Activated B cell treated with CpG ODN at 0.5 μM for 24 hours (primary cell): ENCODE measurements at regions not wholly inside any gene's neighbourhood (a gene's known extent, or its start where the extent isn't known, plus 50 kb on each side); places are given as distances from the start of the nearest gene placed in this dataset.

Experiments
- ATAC-seq: fragments of 200-7000 bp; cut with Tn5 transposase; one replicate; pipeline ENCODE4 v1.10.0; 2021; ENCODE audit warnings: low read depth, mild to moderate bottlenecking, moderate library complexity
- CTCF ChIA-PET: fragments of 350-600 bp; sonication (Branson Sonifier 250); formaldehyde crosslinking; loops from one replicate; lab custom pipeline; 2021; ENCODE audit warnings: antibody characterized with exemption; lab: Charles Lee
- POLR2A ChIA-PET: fragments of 350-600 bp; sonication (Branson Sonifier 250); formaldehyde crosslinking; loops from one replicate; lab custom pipeline; 2021; ENCODE audit warnings: antibody characterized with exemption; lab: Charles Lee
- DNase-seq: peaks from one replicate; pipeline ENCODE4 v3.0.0; 2022
- H3K27ac Mint-ChIP-seq: one replicate; pipeline ENCODE4 v1.8.0; 2020; ENCODE audit warnings: mixed read lengths
- H3K27me3 Mint-ChIP-seq: one replicate; pipeline ENCODE4 v1.8.0; 2021; ENCODE audit warnings: mixed read lengths
- H3K36me3 Mint-ChIP-seq: one replicate; pipeline ENCODE4 v1.8.0; 2021; ENCODE audit warnings: low read depth, mixed read lengths
- H3K4me1 Mint-ChIP-seq: one replicate; pipeline ENCODE4 v1.8.0; 2021; ENCODE audit warnings: mixed read lengths
- H3K4me3 Mint-ChIP-seq: one replicate; pipeline ENCODE4 v1.8.0; 2020; ENCODE audit warnings: mild to moderate bottlenecking, mixed read lengths
- H3K9me3 Mint-ChIP-seq: one replicate; pipeline ENCODE4 v1.8.0; 2020; ENCODE audit warnings: mixed read lengths
- CTCF ChIP-seq: fragments of 200-600 bp; IDR thresholded peaks from one replicate; pipeline ENCODE4 v1.8.0; 2022; ENCODE audit warnings: antibody characterized with exemption, mild to moderate bottlenecking
- intact Hi-C: fragments of 100-400 bp; cut with micrococcal nuclease; formaldehyde crosslinking; loops from one replicate; pipeline ENCODE4 v1.15.1; 2024

- ATAC-seq (no peak), DNase-seq (no peak)
- Mint-ChIP-seq H3K27me3 (no peaks in the 10 kb centered on the region), H3K27ac (no peak overlapping the region), H3K4me1 (no peaks in the 10 kb centered on the region), H3K4me3 (no peak overlapping the region), H3K36me3 (no peaks in the 10 kb centered on the region), H3K9me3 (no peaks in the 10 kb centered on the region)
- CTCF ChIA-PET: no interaction called here
- TF ChIP-seq CTCF: no peak
- POLR2A ChIA-PET: no interaction called here
- intact Hi-C loops: no loop called here
These were observed 180.1 kb downstream of the NUFIP1 start for GRCh38 chr13:44809190-44809589.

GRCh38 chr13:44808185-44808584 lies 181.1 kb downstream of the NUFIP1 start:
- intact Hi-C loops: no loop called here
- H3K4me1 Mint-ChIP-seq: no peaks in the 10 kb centered on the region
- H3K27ac Mint-ChIP-seq: no peak overlapping the region
- no peak for TF ChIP-seq CTCF
- no peaks in the 10 kb centered on the region for H3K27me3 Mint-ChIP-seq
- CTCF ChIA-PET: no interaction called here
- POLR2A ChIA-PET: no interaction called here
- H3K9me3 Mint-ChIP-seq: no peaks in the 10 kb centered on the region
- H3K36me3 Mint-ChIP-seq: no peaks in the 10 kb centered on the region
- DNase-seq (no peak), ATAC-seq (no peak)
- no peak overlapping the region for H3K4me3 Mint-ChIP-seq

- no peak overlapping the region for H3K4me3 Mint-ChIP-seq
- no peak for ATAC-seq
- ChIA-PET CTCF (no interaction called here), POLR2A (no interaction called here)
- DNase-seq: no peak
- H3K4me1 Mint-ChIP-seq: no peaks in the 10 kb centered on the region
- no peaks in the 10 kb centered on the region for H3K9me3 Mint-ChIP-seq
- intact Hi-C loops: no loop called here
- no peaks in the 10 kb centered on the region for H3K36me3 Mint-ChIP-seq
- no peak overlapping the region for H3K27ac Mint-ChIP-seq
- TF ChIP-seq CTCF: no peak
- H3K27me3 Mint-ChIP-seq: no peaks in the 10 kb centered on the region
These were observed 181.7 kb downstream of the NUFIP1 start for GRCh38 chr13:44807449-44808034.

- Mint-ChIP-seq H3K4me1 (no peaks in the 10 kb centered on the region), H3K27ac (no peak overlapping the region), H3K4me3 (no peak overlapping the region), H3K36me3 (no peaks in the 10 kb centered on the region), H3K27me3 (no peaks in the 10 kb centered on the region), H3K9me3 (no peaks in the 10 kb centered on the region)
- intact Hi-C loops: no loop called here
- DNase-seq (no peak), ATAC-seq (no peak)
- ChIA-PET POLR2A (no interaction called here), CTCF (no interaction called here)
- no peak for TF ChIP-seq CTCF
These were observed 182.4 kb downstream of the NUFIP1 start for GRCh38 chr13:44806826-44807225.

- POLR2A ChIA-PET: no interaction called here
- no peak for DNase-seq
- CTCF ChIA-PET: no interaction called here
- Mint-ChIP-seq H3K4me1 (no peaks in the 10 kb centered on the region), H3K36me3 (no peaks in the 10 kb centered on the region), H3K9me3 (no peaks in the 10 kb centered on the region), H3K27me3 (peaks cover 2% of the 10 kb centered on the region), H3K4me3 (no peak overlapping the region), H3K27ac (no peak overlapping the region)
- intact Hi-C loops: no loop called here
- TF ChIP-seq CTCF: no peak
- ATAC-seq: no peak
These were observed 183.7 kb downstream of the NUFIP1 start for GRCh38 chr13:44805585-44805984.
